Memory B cell (primary cell): ENCODE measurements at regions not wholly inside any gene's neighbourhood (a gene's known extent, or its start where the extent isn't known, plus 50 kb on each side); places are given as distances from the start of the nearest gene placed in this dataset.

Experiments used
- ATAC-seq: fragments of 150-1000 bp; cut with Tn5 transposase; 2 replicates; pipeline ENCODE4 v1.10.0; 2021; ENCODE audit warnings: low read depth, mild to moderate bottlenecking, moderate library complexity
- DNase-seq, 2 donors: peaks; one replicate each; pipeline ENCODE4 v3.0.0; 2022; ENCODE audit warnings: low spot score in 2 of 2
- H3K27ac Mint-ChIP-seq: one replicate; pipeline ENCODE4 v1.8.0; 2022; ENCODE audit warnings: mild to moderate bottlenecking, moderate library complexity, mixed read lengths
- H3K27me3 Mint-ChIP-seq: one replicate; pipeline ENCODE4 v1.8.0; 2022; ENCODE audit warnings: mixed read lengths
- H3K36me3 Mint-ChIP-seq: one replicate; pipeline ENCODE4 v1.8.0; 2022; ENCODE audit warnings: mild to moderate bottlenecking, mixed read lengths
- H3K4me1 Mint-ChIP-seq: one replicate; pipeline ENCODE4 v1.8.0; 2022; ENCODE audit warnings: mixed read lengths
- H3K4me3 Mint-ChIP-seq: one replicate; pipeline ENCODE4 v1.8.0; 2022; ENCODE audit warnings: mild to moderate bottlenecking, moderate library complexity, mixed read lengths
- H3K9me3 Mint-ChIP-seq: one replicate; pipeline ENCODE4 v1.8.0; 2022; ENCODE audit warnings: mixed read lengths

- H3K27ac Mint-ChIP-seq: no peak overlapping the region
- DNase-seq: no peak
- no peak for ATAC-seq
- H3K27me3 Mint-ChIP-seq: no peaks in the 10 kb centered on the region
- H3K36me3 Mint-ChIP-seq: no peaks in the 10 kb centered on the region
- H3K4me1 Mint-ChIP-seq: no peaks in the 10 kb centered on the region
- H3K9me3 Mint-ChIP-seq: peaks cover 11% of the 10 kb centered on the region
- no peak overlapping the region for H3K4me3 Mint-ChIP-seq
These were observed 260.1 kb downstream of the PRELID2 start for GRCh38 chr5:145574889-145575573.

GRCh38 chr5:145568581-145568980 lies 266.6 kb downstream of the PRELID2 start:
- Mint-ChIP-seq H3K27ac (no peak overlapping the region), H3K36me3 (no peaks in the 10 kb centered on the region), H3K4me3 (no peak overlapping the region), H3K27me3 (no peaks in the 10 kb centered on the region), H3K4me1 (no peaks in the 10 kb centered on the region), H3K9me3 (peaks cover 4% of the 10 kb centered on the region)
- ATAC-seq: no peak
- DNase-seq: no peak

GRCh38 chr5:145562931-145563330 lies 272.2 kb downstream of the PRELID2 start:
- Mint-ChIP-seq H3K27ac (no peak overlapping the region), H3K4me3 (no peak overlapping the region), H3K36me3 (no peaks in the 10 kb centered on the region), H3K4me1 (no peaks in the 10 kb centered on the region), H3K9me3 (peaks cover 2% of the 10 kb centered on the region), H3K27me3 (no peaks in the 10 kb centered on the region)
- DNase-seq: no peak
- ATAC-seq: no peak

GRCh38 chr5:145558288-145558687 lies 276.9 kb downstream of the PRELID2 start:
- peaks cover 4% of the 10 kb centered on the region for H3K9me3 Mint-ChIP-seq
- no peaks in the 10 kb centered on the region for H3K36me3 Mint-ChIP-seq
- ATAC-seq (no peak), DNase-seq (no peak)
- no peaks in the 10 kb centered on the region for H3K4me1 Mint-ChIP-seq
- H3K27me3 Mint-ChIP-seq: no peaks in the 10 kb centered on the region
- no peak overlapping the region for H3K4me3 Mint-ChIP-seq
- no peak overlapping the region for H3K27ac Mint-ChIP-seq

GRCh38 chr5:145557345-145557744 lies 277.8 kb downstream of the PRELID2 start:
- ATAC-seq (no peak), DNase-seq (no peak)
- H3K27ac Mint-ChIP-seq: no peak overlapping the region
- H3K9me3 Mint-ChIP-seq: peaks cover 4% of the 10 kb centered on the region
- no peaks in the 10 kb centered on the region for H3K36me3 Mint-ChIP-seq
- no peaks in the 10 kb centered on the region for H3K4me1 Mint-ChIP-seq
- H3K27me3 Mint-ChIP-seq: no peaks in the 10 kb centered on the region
- H3K4me3 Mint-ChIP-seq: no peak overlapping the region

- no peak for DNase-seq
- Mint-ChIP-seq H3K27ac (no peak overlapping the region), H3K36me3 (no peaks in the 10 kb centered on the region), H3K9me3 (peaks cover 4% of the 10 kb centered on the region), H3K4me3 (no peak overlapping the region), H3K27me3 (no peaks in the 10 kb centered on the region), H3K4me1 (no peaks in the 10 kb centered on the region)
- ATAC-seq: no peak
These were observed 280.7 kb downstream of the PRELID2 start for GRCh38 chr5:145554399-145554798.

- H3K4me1 Mint-ChIP-seq: no peaks in the 10 kb centered on the region
- H3K36me3 Mint-ChIP-seq: no peaks in the 10 kb centered on the region
- ATAC-seq (no peak), DNase-seq (no peak)
- no peak overlapping the region for H3K27ac Mint-ChIP-seq
- peaks cover 4% of the 10 kb centered on the region for H3K9me3 Mint-ChIP-seq
- H3K27me3 Mint-ChIP-seq: no peaks in the 10 kb centered on the region
- no peak overlapping the region for H3K4me3 Mint-ChIP-seq
These were observed 282.0 kb downstream of the PRELID2 start for GRCh38 chr5:145553177-145553576.

- H3K36me3 Mint-ChIP-seq: no peaks in the 10 kb centered on the region
- peaks cover 3% of the 10 kb centered on the region for H3K9me3 Mint-ChIP-seq
- no peak overlapping the region for H3K4me3 Mint-ChIP-seq
- H3K4me1 Mint-ChIP-seq: no peaks in the 10 kb centered on the region
- ATAC-seq: no peak
- H3K27ac Mint-ChIP-seq: no peak overlapping the region
- DNase-seq: no peak
- H3K27me3 Mint-ChIP-seq: no peaks in the 10 kb centered on the region
These were observed 283.4 kb downstream of the PRELID2 start for GRCh38 chr5:145551714-145552113.

- H3K4me3 Mint-ChIP-seq: no peak overlapping the region
These were observed 287.0 kb downstream of the PRELID2 start for GRCh38 chr5:145548097-145548496.

GRCh38 chr5:145544401-145544800 lies 290.7 kb downstream of the PRELID2 start:
- Mint-ChIP-seq H3K4me3 (no peak overlapping the region), H3K27me3 (no peaks in the 10 kb centered on the region), H3K36me3 (no peaks in the 10 kb centered on the region), H3K4me1 (no peaks in the 10 kb centered on the region), H3K27ac (no peak overlapping the region), H3K9me3 (no peaks in the 10 kb centered on the region)
- DNase-seq (no peak), ATAC-seq (no peak)

More at GRCh38 chr5:145548097-145548496, 287.0 kb downstream of the PRELID2 start:
- H3K9me3 Mint-ChIP-seq: no peaks in the 10 kb centered on the region
- no peak for DNase-seq
- ATAC-seq: no peak
- H3K27ac Mint-ChIP-seq: no peak overlapping the region
- H3K36me3 Mint-ChIP-seq: no peaks in the 10 kb centered on the region
- no peaks in the 10 kb centered on the region for H3K27me3 Mint-ChIP-seq
- H3K4me1 Mint-ChIP-seq: no peaks in the 10 kb centered on the region

GRCh38 chr5:145543968-145544367 lies 291.2 kb downstream of the PRELID2 start:
- no peak overlapping the region for H3K4me3 Mint-ChIP-seq
- no peaks in the 10 kb centered on the region for H3K9me3 Mint-ChIP-seq
- no peaks in the 10 kb centered on the region for H3K36me3 Mint-ChIP-seq
- H3K27ac Mint-ChIP-seq: no peak overlapping the region
- H3K4me1 Mint-ChIP-seq: no peaks in the 10 kb centered on the region
- DNase-seq (no peak), ATAC-seq (no peak)
- H3K27me3 Mint-ChIP-seq: no peaks in the 10 kb centered on the region

- Mint-ChIP-seq H3K36me3 (no peaks in the 10 kb centered on the region), H3K4me1 (no peaks in the 10 kb centered on the region), H3K4me3 (no peak overlapping the region), H3K27ac (no peak overlapping the region), H3K9me3 (peaks cover 5% of the 10 kb centered on the region), H3K27me3 (no peaks in the 10 kb centered on the region)
- ATAC-seq: no peak
- no peak for DNase-seq
These were observed 294.8 kb downstream of the PRELID2 start for GRCh38 chr5:145540375-145540774.

GRCh38 chr5:145539201-145539600 lies 295.9 kb downstream of the PRELID2 start:
- no peak for ATAC-seq

GRCh38 chr5:145536133-145536532 lies 299.0 kb downstream of the PRELID2 start:
- H3K4me3 Mint-ChIP-seq: no peak overlapping the region
- H3K36me3 Mint-ChIP-seq: no peaks in the 10 kb centered on the region
- peaks cover 5% of the 10 kb centered on the region for H3K9me3 Mint-ChIP-seq
- DNase-seq: no peak
- no peak for ATAC-seq
- no peaks in the 10 kb centered on the region for H3K27me3 Mint-ChIP-seq
- no peak overlapping the region for H3K27ac Mint-ChIP-seq
- no peaks in the 10 kb centered on the region for H3K4me1 Mint-ChIP-seq

More at GRCh38 chr5:145539201-145539600, 295.9 kb downstream of the PRELID2 start:
- Mint-ChIP-seq H3K27ac (no peak overlapping the region), H3K4me3 (no peak overlapping the region), H3K27me3 (no peaks in the 10 kb centered on the region), H3K9me3 (peaks cover 5% of the 10 kb centered on the region), H3K36me3 (no peaks in the 10 kb centered on the region), H3K4me1 (no peaks in the 10 kb centered on the region)
- no peak for DNase-seq

GRCh38 chr5:145531038-145531734 lies 304.0 kb downstream of the PRELID2 start:
- Mint-ChIP-seq H3K4me3 (no peak overlapping the region), H3K27ac (no peak overlapping the region), H3K27me3 (no peaks in the 10 kb centered on the region), H3K36me3 (no peaks in the 10 kb centered on the region), H3K4me1 (no peaks in the 10 kb centered on the region), H3K9me3 (peaks cover 4% of the 10 kb centered on the region)
- ATAC-seq (no peak), DNase-seq (no peak)
